Tibial nerve (tissue), 4 donors: ENCODE measurements at regions not wholly inside any gene's neighbourhood (a gene's known extent, or its start where the extent isn't known, plus 50 kb on each side); places are given as distances from the start of the nearest gene placed in this dataset.
"Not testable (repeated sequence)": the region's sequence is repeated elsewhere in the genome, so short reads cannot be mapped to it uniquely, and the experiment has no call there.

Source experiments
- DNase-seq, 2 donors: peaks; one replicate each; pipeline ENCODE4 v3.0.0-alpha.2; 2019; ENCODE audit warnings: low spot score in 2 of 2
- H3K27ac ChIP-seq, 4 donors: fragments of 200-600 bp; sonication (generic) in 3 of 4; one replicate each; pipeline ENCODE4 v1.5.1; 2017 to 2019; ENCODE audit warnings: mild to moderate bottlenecking in 1 of 4
- H3K27me3 ChIP-seq, 2 donors: fragments of 200-600 bp; sonication (generic) in 1 of 2; one replicate each; pipeline versions ENCODE4 v1.5.1 to v1.6.0; 2017 to 2019
- H3K36me3 ChIP-seq, 3 donors: fragments of 200-600 bp; sonication (generic); one replicate each; pipeline ENCODE4 v1.5.1; 2018 to 2019
- H3K4me1 ChIP-seq, 4 donors: fragments of 200-600 bp; sonication (generic) in 3 of 4; one replicate each; pipeline ENCODE4 v1.5.1; 2017 to 2019
- H3K4me3 ChIP-seq, 4 donors: fragments of 200-600 bp; sonication (generic) in 3 of 4; one replicate each; pipeline ENCODE4 v1.5.1; 2017 to 2019; ENCODE audit warnings: mild to moderate bottlenecking in 1 of 4, moderate library complexity in 1 of 4
- H3K9me3 ChIP-seq, 4 donors: fragments of 200-600 bp; sonication (generic) in 3 of 4; one replicate each; pipeline ENCODE4 v1.5.1; 2017 to 2019
- CTCF ChIP-seq, 5 experiments: fragments of 200-600 bp in 3 of 5; fragments of 450-650 bp in 2 of 5; sonication (generic) in 3 of 5; IDR thresholded peaks; one replicate each; pipeline ENCODE4 v1.5.1; 2016 to 2019; ENCODE audit warnings: antibody characterized with exemption in 5 of 5, mild to moderate bottlenecking in 3 of 5, moderate library complexity in 2 of 5
- EP300 ChIP-seq, 2 donors: sonication (generic); formaldehyde crosslinking; IDR thresholded peaks; one replicate each; pipeline ENCODE4 v1.6.1; 2017; ENCODE audit warnings: antibody characterized with exemption in 2 of 2, mild to moderate bottlenecking in 1 of 2
- POLR2A ChIP-seq, 2 donors: fragments of 450-650 bp; IDR thresholded peaks; one replicate each; pipeline ENCODE4 v1.6.1; 2017; ENCODE audit warnings: antibody characterized with exemption in 2 of 2, mild to moderate bottlenecking in 2 of 2, moderate library complexity in 2 of 2
- WGBS, 2 donors: methylation state at CpG; one replicate each; pipeline ENCODE4 v1.1.5; 2018; 5-methylcytosine and 5-hydroxymethylcytosine counted together

- DNase-seq = no peak
Measured at GRCh38 chr20:48503166-48503815, 324.5 kb downstream of the PREX1 start.

GRCh38 chr20:48502758-48503157 is 325.0 kb downstream of the PREX1 start:
- no peak overlapping the region for H3K4me3 ChIP-seq
- no peaks in the 10 kb centered on the region for H3K27me3 ChIP-seq
- no peaks in the 10 kb centered on the region for H3K4me1 ChIP-seq
- WGBS, 2 donors = 80 to 88% methylated on average over 9 of the region's 9 CpGs
- no peaks in the 10 kb centered on the region for H3K9me3 ChIP-seq
- no peak for TF ChIP-seq CTCF (IDR thresholded peaks at IDR 0.05)
- no peak for TF ChIP-seq EP300 (IDR thresholded peaks at IDR 0.05)
- TF ChIP-seq POLR2A (IDR thresholded peaks at IDR 0.05) = no peak
- DNase-seq = no peak
- H3K27ac ChIP-seq = no peak overlapping the region
- H3K36me3 ChIP-seq = no peaks in the 10 kb centered on the region

More at GRCh38 chr20:48503166-48503815, 324.5 kb downstream of the PREX1 start:
- no peaks in the 10 kb centered on the region for H3K4me1 ChIP-seq
- H3K4me3 ChIP-seq = no peak overlapping the region
- no peaks in the 10 kb centered on the region for H3K9me3 ChIP-seq
- no peak overlapping the region for H3K27ac ChIP-seq
- WGBS, 2 donors = 70 to 77% methylated on average over 14 of the region's 14 CpGs
- TF ChIP-seq POLR2A (IDR thresholded peaks at IDR 0.05) (no peak), CTCF (IDR thresholded peaks at IDR 0.05) (no peak), EP300 (IDR thresholded peaks at IDR 0.05) (no peak)
- no peaks in the 10 kb centered on the region for H3K36me3 ChIP-seq
- H3K27me3 ChIP-seq = no peaks in the 10 kb centered on the region

- H3K36me3 ChIP-seq = no peaks in the 10 kb centered on the region
- H3K9me3 ChIP-seq = no peaks in the 10 kb centered on the region
- no peaks in the 10 kb centered on the region for H3K27me3 ChIP-seq
- H3K4me1 ChIP-seq = no peaks in the 10 kb centered on the region
- no peak for TF ChIP-seq CTCF (IDR thresholded peaks at IDR 0.05)
- no peak for TF ChIP-seq EP300 (IDR thresholded peaks at IDR 0.05)
- no peak for TF ChIP-seq POLR2A (IDR thresholded peaks at IDR 0.05)
- no peak overlapping the region for H3K4me3 ChIP-seq
- no peak overlapping the region for H3K27ac ChIP-seq
- WGBS, 2 donors = 85 to 88% methylated on average over 9 of the region's 9 CpGs
- DNase-seq = no peak
Measured at GRCh38 chr20:48502016-48502415, 325.8 kb downstream of the PREX1 start.

- not testable (repeated sequence) for H3K4me1 ChIP-seq, H3K36me3 ChIP-seq, H3K9me3 ChIP-seq, H3K27ac ChIP-seq, H3K27me3 ChIP-seq, H3K4me3 ChIP-seq, DNase-seq
- 62 to 81% methylated on average over 8 to 9 of the region's 9 CpGs for WGBS, 2 donors
Measured at GRCh38 chr20:48500900-48501299, 326.9 kb downstream of the PREX1 start.

GRCh38 chr20:48498939-48499338 is 328.9 kb downstream of the PREX1 start:
- H3K4me3 ChIP-seq, DNase-seq, H3K9me3 ChIP-seq, H3K4me1 ChIP-seq, H3K27ac ChIP-seq, H3K36me3 ChIP-seq, H3K27me3 ChIP-seq: not testable (repeated sequence)
- WGBS, 2 donors = 64 to 66% methylated on average over 4 of the region's 4 CpGs

- H3K4me1 ChIP-seq, H3K27me3 ChIP-seq, H3K36me3 ChIP-seq, H3K27ac ChIP-seq, H3K9me3 ChIP-seq, H3K4me3 ChIP-seq, DNase-seq: not testable (repeated sequence)
- 72 to 78% methylated on average over 4 of the region's 4 CpGs for WGBS, 2 donors
Measured at GRCh38 chr20:48498125-48498524, 329.7 kb downstream of the PREX1 start.

- no peaks in the 10 kb centered on the region for H3K36me3 ChIP-seq
- 76 to 82% methylated on average over 8 of the region's 8 CpGs for WGBS, 2 donors
- no peak overlapping the region for H3K27ac ChIP-seq
- no peaks in the 10 kb centered on the region for H3K27me3 ChIP-seq
- no peak for DNase-seq
- no peaks in the 10 kb centered on the region for H3K9me3 ChIP-seq
- TF ChIP-seq CTCF (IDR thresholded peaks at IDR 0.05) (no peak), EP300 (IDR thresholded peaks at IDR 0.05) (no peak), POLR2A (IDR thresholded peaks at IDR 0.05) (no peak)
- no peaks in the 10 kb centered on the region for H3K4me1 ChIP-seq
- H3K4me3 ChIP-seq = no peak overlapping the region
Measured at GRCh38 chr20:48493966-48494365, 333.8 kb downstream of the PREX1 start.

- H3K4me3 ChIP-seq, H3K27me3 ChIP-seq, H3K36me3 ChIP-seq, H3K4me1 ChIP-seq, H3K27ac ChIP-seq, H3K9me3 ChIP-seq, DNase-seq: not testable (repeated sequence)
- WGBS, 2 donors = 73 to 78% methylated on average over 16 to 17 of the region's 18 CpGs
Measured at GRCh38 chr20:48493331-48493730, 334.5 kb downstream of the PREX1 start.
